ENCODE measurements at regions not wholly inside any gene's neighbourhood (a gene's known extent, or its start where the extent isn't known, plus 50 kb on each side); places are given as distances from the start of the nearest gene placed in this dataset.

- no peak for TF ChIP-seq ZNF416 (CRISPR knock-in tag; IDR thresholded peaks at IDR 0.05)
- no peak for TF ChIP-seq TCF7 (CRISPR knock-in tag; IDR thresholded peaks at IDR 0.05; ENCODE audit: low read depth)
- TF ChIP-seq MAX (CRISPR knock-in tag; IDR thresholded peaks at IDR 0.05): no peak
- TF ChIP-seq ATF2 (CRISPR knock-in tag; IDR thresholded peaks at IDR 0.05; ENCODE audit: borderline replicate concordance, low read depth): no peak
- TF ChIP-seq NR2C2 (CRISPR knock-in tag; IDR thresholded peaks at IDR 0.05): no peak
- no peak for TF ChIP-seq E2F5 (CRISPR knock-in tag; IDR thresholded peaks at IDR 0.05)
Measured at GRCh38 chr1:87955038-87955437, 626.4 kb downstream of the LMO4 start (continued).

- DNase-seq (ENCODE audit: low spot score) (no peak), ATAC-seq (no peak)
- POLR2A ChIA-PET: no interaction called here
- Mint-ChIP-seq H3K36me3 (no peaks in the 10 kb centered on the region), H3K4me1 (peaks cover 19% of the 10 kb centered on the region), H3K9me3 (no peaks in the 10 kb centered on the region), H3K4me3 (no peak overlapping the region), H3K27ac (no peak overlapping the region), H3K27me3 (ENCODE audit: low read depth) (no peaks in the 10 kb centered on the region)
- CTCF ChIA-PET: no interaction called here
- TF ChIP-seq ZMAT4 (CRISPR knock-in tag; IDR thresholded peaks at IDR 0.05) (no peak), MAX (CRISPR knock-in tag; IDR thresholded peaks at IDR 0.05) (no peak), PRRX2 (CRISPR knock-in tag; IDR thresholded peaks at IDR 0.05) (no peak), ZNF121 (CRISPR knock-in tag; IDR thresholded peaks at IDR 0.05) (no peak), ZBTB21 (CRISPR knock-in tag; IDR thresholded peaks at IDR 0.05; ENCODE audit: borderline replicate concordance) (no peak), SOX15 (CRISPR knock-in tag; IDR thresholded peaks at IDR 0.05) (no peak), ZNF532 (CRISPR knock-in tag; IDR thresholded peaks at IDR 0.05; ENCODE audit: borderline replicate concordance) (no peak), AR (CRISPR knock-in tag; IDR thresholded peaks at IDR 0.05) (no peak), EMX1 (CRISPR knock-in tag; IDR thresholded peaks at IDR 0.05) (no peak), FOXK1 (CRISPR knock-in tag; IDR thresholded peaks at IDR 0.05) (no peak), ZNF671 (CRISPR knock-in tag; IDR thresholded peaks at IDR 0.05) (no peak), TEAD1 (CRISPR knock-in tag; IDR thresholded peaks at IDR 0.05) (no peak), USF1 (CRISPR knock-in tag; IDR thresholded peaks at IDR 0.05) (no peak), ZNF263 (CRISPR knock-in tag; IDR thresholded peaks at IDR 0.05; ENCODE audit: low read depth) (no peak), OVOL2 (CRISPR knock-in tag; IDR thresholded peaks at IDR 0.05; ENCODE audit: borderline replicate concordance) (no peak), PREB (CRISPR knock-in tag; IDR thresholded peaks at IDR 0.05; ENCODE audit: borderline replicate concordance) (no peak), HMGA2 (CRISPR knock-in tag; IDR thresholded peaks at IDR 0.05) (no peak), FOXP4 (CRISPR knock-in tag; IDR thresholded peaks at IDR 0.05) (no peak)
Measured at GRCh38 chr1:87956072-87956471, 627.4 kb downstream of the LMO4 start.
